ENCODE measurements at regions not wholly inside any gene's neighbourhood (a gene's known extent, or its start where the extent isn't known, plus 50 kb on each side); places are given as distances from the start of the nearest gene placed in this dataset.

DNA sequence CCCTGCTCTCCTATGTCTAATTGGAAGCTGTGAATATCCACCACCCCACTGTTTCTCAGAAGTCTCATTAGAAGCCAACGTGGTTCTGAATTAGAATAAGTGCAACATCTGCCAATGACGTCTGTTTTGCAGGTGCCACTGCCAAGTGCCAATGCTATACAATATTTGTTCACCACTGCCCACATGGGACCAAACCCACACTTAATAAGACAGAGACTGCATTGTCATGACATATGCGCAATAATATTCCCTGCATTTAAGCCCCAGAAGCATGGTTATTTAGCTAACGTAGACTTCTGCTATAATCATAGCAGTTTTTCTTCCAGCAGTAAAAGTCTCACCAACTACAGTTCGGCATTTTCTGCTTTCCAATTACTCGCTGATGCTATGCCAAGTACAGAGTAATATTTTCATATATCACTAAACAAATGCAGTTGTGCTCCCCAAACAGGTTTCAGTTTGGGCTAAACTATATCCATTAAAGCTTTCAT, 262.5 kb upstream of the PCDH18 start:
- Mint-ChIP-seq H3K36me3 (ENCODE audit: low read depth) (no peaks in the 10 kb centered on the region), H3K4me1 (peaks cover 18% of the 10 kb centered on the region), H3K27me3 (ENCODE audit: insufficient read depth, low read depth, poor library complexity) (no peaks in the 10 kb centered on the region), H3K27ac (no peak overlapping the region), H3K9me3 (no peaks in the 10 kb centered on the region), H3K4me3 (no peak overlapping the region)
- Histone ChIP-seq H3F3A (replicated peaks; ENCODE audit: low read depth) (no peaks in the 10 kb centered on the region), H3K36me3 (ENCODE audit: insufficient read depth) (no peaks in the 10 kb centered on the region), H4K20me1 (replicated peaks; ENCODE audit: insufficient read depth) (no peaks in the 10 kb centered on the region), H3K4me3 (no peak overlapping the region), H2AFZ (no peak overlapping the region), H3K4me1 (ENCODE audit: insufficient read depth) (peaks cover 12% of the 10 kb centered on the region), H3K9me2 (ENCODE audit: insufficient read depth) (0 out of 2 replicates have a peak, but pooled peaks cover 4% of the 10 kb centered on the region), H3K4me2 (no peak overlapping the region), H3K27ac (ENCODE audit: low read depth) (no peak overlapping the region), H3K27me3 (ENCODE audit: insufficient read depth) (no peaks in the 10 kb centered on the region), H3K79me2 (replicated peaks; ENCODE audit: insufficient read depth) (no peaks in the 10 kb centered on the region)
- no peak for DNase-seq (ENCODE audit: low spot score)
- TF ChIP-seq, protein P1, sequence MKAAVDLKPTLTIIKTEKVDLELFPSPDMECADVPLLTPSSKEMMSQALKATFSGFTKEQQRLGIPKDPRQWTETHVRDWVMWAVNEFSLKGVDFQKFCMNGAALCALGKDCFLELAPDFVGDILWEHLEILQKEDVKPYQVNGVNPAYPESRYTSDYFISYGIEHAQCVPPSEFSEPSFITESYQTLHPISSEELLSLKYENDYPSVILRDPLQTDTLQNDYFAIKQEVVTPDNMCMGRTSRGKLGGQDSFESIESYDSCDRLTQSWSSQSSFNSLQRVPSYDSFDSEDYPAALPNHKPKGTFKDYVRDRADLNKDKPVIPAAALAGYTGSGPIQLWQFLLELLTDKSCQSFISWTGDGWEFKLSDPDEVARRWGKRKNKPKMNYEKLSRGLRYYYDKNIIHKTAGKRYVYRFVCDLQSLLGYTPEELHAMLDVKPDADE (IDR thresholded peaks at IDR 0.05), result no peak
- TF ChIP-seq POLR2AphosphoS5 (IDR thresholded peaks at IDR 0.05; ENCODE audit: low read depth) (no peak), STAT1 (IDR thresholded peaks at IDR 0.05; ENCODE audit: unreplicated experiment) (no peak), JUNB (IDR thresholded peaks at IDR 0.05; ENCODE audit: unreplicated experiment) (no peak), NANOG (IDR thresholded peaks at IDR 0.05; ENCODE audit: borderline replicate concordance) (no peak), EZH2phosphoT487 (IDR thresholded peaks at IDR 0.05; ENCODE audit: unreplicated experiment) (no peak), ZNF331 (CRISPR knock-in tag; IDR thresholded peaks at IDR 0.05; ENCODE audit: low read depth) (no peak), CREB1 (CRISPR knock-in tag; IDR thresholded peaks at IDR 0.05; ENCODE audit: low read depth) (no peak), EZH2 (IDR thresholded peaks at IDR 0.05; ENCODE audit: low read depth, unreplicated experiment) (no peak), ZNF114 (CRISPR knock-in tag; IDR thresholded peaks at IDR 0.05) (no peak)
- TF ChIP-seq, protein P2, sequence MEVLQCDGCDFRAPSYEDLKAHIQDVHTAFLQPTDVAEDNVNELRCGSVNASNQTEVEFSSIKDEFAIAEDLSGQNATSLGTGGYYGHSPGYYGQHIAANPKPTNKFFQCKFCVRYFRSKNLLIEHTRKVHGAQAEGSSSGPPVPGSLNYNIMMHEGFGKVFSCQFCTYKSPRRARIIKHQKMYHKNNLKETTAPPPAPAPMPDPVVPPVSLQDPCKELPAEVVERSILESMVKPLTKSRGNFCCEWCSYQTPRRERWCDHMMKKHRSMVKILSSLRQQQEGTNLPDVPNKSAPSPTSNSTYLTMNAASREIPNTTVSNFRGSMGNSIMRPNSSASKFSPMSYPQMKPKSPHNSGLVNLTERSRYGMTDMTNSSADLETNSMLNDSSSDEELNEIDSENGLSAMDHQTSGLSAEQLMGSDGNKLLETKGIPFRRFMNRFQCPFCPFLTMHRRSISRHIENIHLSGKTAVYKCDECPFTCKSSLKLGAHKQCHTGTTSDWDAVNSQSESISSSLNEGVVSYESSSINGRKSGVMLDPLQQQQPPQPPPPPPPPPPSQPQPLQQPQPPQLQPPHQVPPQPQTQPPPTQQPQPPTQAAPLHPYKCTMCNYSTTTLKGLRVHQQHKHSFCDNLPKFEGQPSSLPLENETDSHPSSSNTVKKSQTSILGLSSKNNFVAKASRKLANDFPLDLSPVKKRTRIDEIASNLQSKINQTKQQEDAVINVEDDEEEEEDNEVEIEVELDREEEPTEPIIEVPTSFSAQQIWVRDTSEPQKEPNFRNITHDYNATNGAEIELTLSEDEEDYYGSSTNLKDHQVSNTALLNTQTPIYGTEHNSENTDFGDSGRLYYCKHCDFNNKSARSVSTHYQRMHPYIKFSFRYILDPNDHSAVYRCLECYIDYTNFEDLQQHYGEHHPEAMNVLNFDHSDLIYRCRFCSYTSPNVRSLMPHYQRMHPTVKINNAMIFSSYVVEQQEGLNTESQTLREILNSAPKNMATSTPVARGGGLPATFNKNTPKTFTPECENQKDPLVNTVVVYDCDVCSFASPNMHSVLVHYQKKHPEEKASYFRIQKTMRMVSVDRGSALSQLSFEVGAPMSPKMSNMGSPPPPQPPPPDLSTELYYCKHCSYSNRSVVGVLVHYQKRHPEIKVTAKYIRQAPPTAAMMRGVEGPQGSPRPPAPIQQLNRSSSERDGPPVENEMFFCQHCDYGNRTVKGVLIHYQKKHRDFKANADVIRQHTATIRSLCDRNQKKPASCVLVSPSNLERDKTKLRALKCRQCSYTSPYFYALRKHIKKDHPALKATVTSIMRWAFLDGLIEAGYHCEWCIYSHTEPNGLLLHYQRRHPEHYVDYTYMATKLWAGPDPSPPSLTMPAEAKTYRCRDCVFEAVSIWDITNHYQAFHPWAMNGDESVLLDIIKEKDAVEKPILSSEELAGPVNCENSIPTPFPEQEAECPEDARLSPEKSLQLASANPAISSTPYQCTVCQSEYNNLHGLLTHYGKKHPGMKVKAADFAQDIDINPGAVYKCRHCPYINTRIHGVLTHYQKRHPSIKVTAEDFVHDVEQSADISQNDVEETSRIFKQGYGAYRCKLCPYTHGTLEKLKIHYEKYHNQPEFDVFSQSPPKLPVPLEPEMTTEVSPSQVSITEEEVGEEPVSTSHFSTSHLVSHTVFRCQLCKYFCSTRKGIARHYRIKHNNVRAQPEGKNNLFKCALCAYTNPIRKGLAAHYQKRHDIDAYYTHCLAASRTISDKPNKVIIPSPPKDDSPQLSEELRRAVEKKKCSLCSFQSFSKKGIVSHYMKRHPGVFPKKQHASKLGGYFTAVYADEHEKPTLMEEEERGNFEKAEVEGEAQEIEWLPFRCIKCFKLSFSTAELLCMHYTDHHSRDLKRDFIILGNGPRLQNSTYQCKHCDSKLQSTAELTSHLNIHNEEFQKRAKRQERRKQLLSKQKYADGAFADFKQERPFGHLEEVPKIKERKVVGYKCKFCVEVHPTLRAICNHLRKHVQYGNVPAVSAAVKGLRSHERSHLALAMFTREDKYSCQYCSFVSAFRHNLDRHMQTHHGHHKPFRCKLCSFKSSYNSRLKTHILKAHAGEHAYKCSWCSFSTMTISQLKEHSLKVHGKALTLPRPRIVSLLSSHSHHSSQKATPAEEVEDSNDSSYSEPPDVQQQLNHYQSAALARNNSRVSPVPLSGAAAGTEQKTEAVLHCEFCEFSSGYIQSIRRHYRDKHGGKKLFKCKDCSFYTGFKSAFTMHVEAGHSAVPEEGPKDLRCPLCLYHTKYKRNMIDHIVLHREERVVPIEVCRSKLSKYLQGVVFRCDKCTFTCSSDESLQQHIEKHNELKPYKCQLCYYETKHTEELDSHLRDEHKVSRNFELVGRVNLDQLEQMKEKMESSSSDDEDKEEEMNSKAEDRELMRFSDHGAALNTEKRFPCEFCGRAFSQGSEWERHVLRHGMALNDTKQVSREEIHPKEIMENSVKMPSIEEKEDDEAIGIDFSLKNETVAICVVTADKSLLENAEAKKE (CRISPR knock-in tag; IDR thresholded peaks at IDR 0.05), result no peak
- TF ChIP-seq, protein P3, sequence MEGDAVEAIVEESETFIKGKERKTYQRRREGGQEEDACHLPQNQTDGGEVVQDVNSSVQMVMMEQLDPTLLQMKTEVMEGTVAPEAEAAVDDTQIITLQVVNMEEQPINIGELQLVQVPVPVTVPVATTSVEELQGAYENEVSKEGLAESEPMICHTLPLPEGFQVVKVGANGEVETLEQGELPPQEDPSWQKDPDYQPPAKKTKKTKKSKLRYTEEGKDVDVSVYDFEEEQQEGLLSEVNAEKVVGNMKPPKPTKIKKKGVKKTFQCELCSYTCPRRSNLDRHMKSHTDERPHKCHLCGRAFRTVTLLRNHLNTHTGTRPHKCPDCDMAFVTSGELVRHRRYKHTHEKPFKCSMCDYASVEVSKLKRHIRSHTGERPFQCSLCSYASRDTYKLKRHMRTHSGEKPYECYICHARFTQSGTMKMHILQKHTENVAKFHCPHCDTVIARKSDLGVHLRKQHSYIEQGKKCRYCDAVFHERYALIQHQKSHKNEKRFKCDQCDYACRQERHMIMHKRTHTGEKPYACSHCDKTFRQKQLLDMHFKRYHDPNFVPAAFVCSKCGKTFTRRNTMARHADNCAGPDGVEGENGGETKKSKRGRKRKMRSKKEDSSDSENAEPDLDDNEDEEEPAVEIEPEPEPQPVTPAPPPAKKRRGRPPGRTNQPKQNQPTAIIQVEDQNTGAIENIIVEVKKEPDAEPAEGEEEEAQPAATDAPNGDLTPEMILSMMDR (conservative IDR thresholded peaks at IDR 0.05; ENCODE audit: low read depth in 2 of 2), result no peak
- TF ChIP-seq, protein P4, sequence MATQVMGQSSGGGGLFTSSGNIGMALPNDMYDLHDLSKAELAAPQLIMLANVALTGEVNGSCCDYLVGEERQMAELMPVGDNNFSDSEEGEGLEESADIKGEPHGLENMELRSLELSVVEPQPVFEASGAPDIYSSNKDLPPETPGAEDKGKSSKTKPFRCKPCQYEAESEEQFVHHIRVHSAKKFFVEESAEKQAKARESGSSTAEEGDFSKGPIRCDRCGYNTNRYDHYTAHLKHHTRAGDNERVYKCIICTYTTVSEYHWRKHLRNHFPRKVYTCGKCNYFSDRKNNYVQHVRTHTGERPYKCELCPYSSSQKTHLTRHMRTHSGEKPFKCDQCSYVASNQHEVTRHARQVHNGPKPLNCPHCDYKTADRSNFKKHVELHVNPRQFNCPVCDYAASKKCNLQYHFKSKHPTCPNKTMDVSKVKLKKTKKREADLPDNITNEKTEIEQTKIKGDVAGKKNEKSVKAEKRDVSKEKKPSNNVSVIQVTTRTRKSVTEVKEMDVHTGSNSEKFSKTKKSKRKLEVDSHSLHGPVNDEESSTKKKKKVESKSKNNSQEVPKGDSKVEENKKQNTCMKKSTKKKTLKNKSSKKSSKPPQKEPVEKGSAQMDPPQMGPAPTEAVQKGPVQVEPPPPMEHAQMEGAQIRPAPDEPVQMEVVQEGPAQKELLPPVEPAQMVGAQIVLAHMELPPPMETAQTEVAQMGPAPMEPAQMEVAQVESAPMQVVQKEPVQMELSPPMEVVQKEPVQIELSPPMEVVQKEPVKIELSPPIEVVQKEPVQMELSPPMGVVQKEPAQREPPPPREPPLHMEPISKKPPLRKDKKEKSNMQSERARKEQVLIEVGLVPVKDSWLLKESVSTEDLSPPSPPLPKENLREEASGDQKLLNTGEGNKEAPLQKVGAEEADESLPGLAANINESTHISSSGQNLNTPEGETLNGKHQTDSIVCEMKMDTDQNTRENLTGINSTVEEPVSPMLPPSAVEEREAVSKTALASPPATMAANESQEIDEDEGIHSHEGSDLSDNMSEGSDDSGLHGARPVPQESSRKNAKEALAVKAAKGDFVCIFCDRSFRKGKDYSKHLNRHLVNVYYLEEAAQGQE (IDR thresholded peaks at IDR 0.05; ENCODE audit: unreplicated experiment), result no peak
- ATAC-seq, result no peak
